GM19351 (cell line): ENCODE measurements at regions not wholly inside any gene's neighbourhood (a gene's known extent, or its start where the extent isn't known, plus 50 kb on each side); places are given as distances from the start of the nearest gene placed in this dataset.

Source experiments
- ATAC-seq: cut with Tn5 transposase; IDR thresholded peaks from one replicate; pipeline ENCODE4 v1.9.1; 2021; ENCODE audit warnings: mild to moderate bottlenecking, moderate library complexity; ENCODE audit not compliant: unreplicated experiment

- ATAC-seq = no peak
These were observed 346.2 kb downstream of the ZNF521 start for GRCh38 chr18:25005541-25006403.

GRCh38 chr18:25010623-25011374 is 341.2 kb downstream of the ZNF521 start:
- no peak for ATAC-seq
